ENCODE measurements at regions not wholly inside any gene's neighbourhood (a gene's known extent, or its start where the extent isn't known, plus 50 kb on each side); places are given as distances from the start of the nearest gene placed in this dataset.

- TF ChIP-seq POLR2AphosphoS5 (IDR thresholded peaks at IDR 0.05) (no peak), CTCF (IDR thresholded peaks at IDR 0.05 in 8 of 11, conservative IDR thresholded peaks at IDR 0.05 in 3 of 11) (no peak)
Measured at GRCh38 chrX:36504625-36505024, 503.5 kb upstream of the FAM47C start.
